ENCODE measurements at regions not wholly inside any gene's neighbourhood (a gene's known extent, or its start where the extent isn't known, plus 50 kb on each side); places are given as distances from the start of the nearest gene placed in this dataset.

- ATAC-seq (no peak), DNase-seq (no peak)
- no peaks in the 10 kb centered on the region for H3K36me3 ChIP-seq
- H3K27me3 ChIP-seq = no peaks in the 10 kb centered on the region
- in situ Hi-C loops (cut with MboI; ENCODE audit: low sequenced_read_pairs in 4 of 4) = loop anchor here in 2 of 4 donors (25.0 kb wide), 1 partner anchor 1192 kb away; the partner anchor contains the start of gene MEIS1 (in 2 of the 2)
- no peak overlapping the region for H3K4me3 ChIP-seq
- intact Hi-C loops (cut with DNase I; ENCODE audit: low total_unique reads) = no loop called here
- TF ChIP-seq CTCF (IDR thresholded peaks at IDR 0.05 in 4 of 5, conservative IDR thresholded peaks at IDR 0.05 in 1 of 5) = no peak
- TF ChIP-seq POLR2A (IDR thresholded peaks at IDR 0.05) = no peak
- H3K27ac ChIP-seq = no peak overlapping the region
- H3K4me1 ChIP-seq = no peaks in the 10 kb centered on the region
- H3K9me3 ChIP-seq = no peaks in the 10 kb centered on the region
Measured at GRCh38 chr2:67628892-67629291, 231.8 kb downstream of the ETAA1 start.

- in situ Hi-C loops (cut with MboI; ENCODE audit: low sequenced_read_pairs in 4 of 4) = loop anchor here in 2 of 4 donors (25.0 kb wide), 1 partner anchor 1194 kb away; the partner anchor contains the start of gene MEIS1 (in 2 of the 2)
- ATAC-seq = no peak
- no peak overlapping the region for H3K4me3 ChIP-seq
Measured at GRCh38 chr2:67631483-67631882, 234.3 kb downstream of the ETAA1 start.

GRCh38 chr2:67633212-67633856 is 236.2 kb downstream of the ETAA1 start:
- Histone ChIP-seq H3K4me3 (no peak overlapping the region), H3K27ac (no peak overlapping the region), H3K9me3 (no peaks in the 10 kb centered on the region), H3K27me3 (no peaks in the 10 kb centered on the region), H3K4me1 (peaks cover 8 to 10% of the 10 kb centered on the region in 2 donors), H3K36me3 (no peaks in the 10 kb centered on the region)
- ATAC-seq = no peak
- intact Hi-C loops (cut with DNase I; ENCODE audit: low total_unique reads) = no loop called here
- no peak for TF ChIP-seq CTCF (IDR thresholded peaks at IDR 0.05 in 4 of 5, conservative IDR thresholded peaks at IDR 0.05 in 1 of 5)
- in situ Hi-C loops (cut with MboI; ENCODE audit: low sequenced_read_pairs in 4 of 4) = loop anchor here in 2 of 4 donors (25.0 kb wide), 1 partner anchor 1196 kb away; the partner anchor contains the start of gene MEIS1 (in 2 of the 2)
- no peak for DNase-seq

More at GRCh38 chr2:67631483-67631882, 234.3 kb downstream of the ETAA1 start:
- H3K4me1 ChIP-seq = no peaks in the 10 kb centered on the region
- no peaks in the 10 kb centered on the region for H3K36me3 ChIP-seq
- no peak overlapping the region for H3K27ac ChIP-seq
- no peak for TF ChIP-seq POLR2A (IDR thresholded peaks at IDR 0.05)
- TF ChIP-seq CTCF (IDR thresholded peaks at IDR 0.05 in 4 of 5, conservative IDR thresholded peaks at IDR 0.05 in 1 of 5) = no peak
- no peaks in the 10 kb centered on the region for H3K27me3 ChIP-seq
- no peak for DNase-seq
- intact Hi-C loops (cut with DNase I; ENCODE audit: low total_unique reads) = no loop called here
- no peaks in the 10 kb centered on the region for H3K9me3 ChIP-seq

- peaks cover 17 to 29% of the 10 kb centered on the region in 2 donors for H3K4me1 ChIP-seq
- no peaks in the 10 kb centered on the region for H3K9me3 ChIP-seq
- TF ChIP-seq CTCF (IDR thresholded peaks at IDR 0.05 in 4 of 5, conservative IDR thresholded peaks at IDR 0.05 in 1 of 5) (no peak), POLR2A (IDR thresholded peaks at IDR 0.05) (no peak)
- intact Hi-C loops (cut with DNase I; ENCODE audit: low total_unique reads) = no loop called here
- DNase-seq (peak in 1 of 2 donors; percentile 30), ATAC-seq (peak; percentile 93 to 96)
- in situ Hi-C loops (cut with MboI; ENCODE audit: low sequenced_read_pairs in 4 of 4) = loop anchor here in 2 of 4 donors (25.0 kb wide), 1 partner anchor 1201 kb away; the partner anchor contains the start of gene MEIS1 (in 2 of the 2)
- peak overlapping the region; percentile 47 to 65 (median 57) for H3K27ac ChIP-seq
- no peak overlapping the region for H3K4me3 ChIP-seq
- H3K27me3 ChIP-seq = no peaks in the 10 kb centered on the region
- no peaks in the 10 kb centered on the region for H3K36me3 ChIP-seq
Measured at GRCh38 chr2:67638146-67638545, 241.0 kb downstream of the ETAA1 start.

Measured in gastrocnemius medialis (tissue), 4 donors.